ENCODE measurements at regions not wholly inside any gene's neighbourhood (a gene's known extent, or its start where the extent isn't known, plus 50 kb on each side); places are given as distances from the start of the nearest gene placed in this dataset.

DNA sequence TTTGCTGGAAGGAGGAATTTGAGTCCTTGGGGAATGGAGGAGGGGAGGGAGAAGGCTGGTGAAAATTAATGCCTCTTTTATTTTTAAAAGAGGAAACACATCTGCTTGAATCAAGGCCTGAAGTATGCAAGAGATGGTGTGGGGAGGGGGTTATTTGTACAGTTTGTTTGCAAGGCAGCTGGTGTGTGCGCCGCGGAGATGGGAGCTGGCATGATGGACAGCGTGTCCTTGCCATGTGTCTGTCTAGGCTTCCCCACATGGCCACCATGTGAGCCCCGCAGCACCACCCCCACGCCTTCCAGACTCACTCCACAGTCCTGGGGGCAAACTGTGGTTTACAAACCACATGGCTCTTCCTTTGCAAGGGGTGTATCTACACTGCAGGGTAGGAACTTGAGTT is 154.8 kb upstream of the APCDD1 start:
- no peak overlapping the region for H3K4me3 ChIP-seq (ENCODE audit: insufficient read depth, low read depth, low read length)
- no peak overlapping the region for H3K4me2 ChIP-seq (ENCODE audit: low read depth, low read length)
- no peaks in the 10 kb centered on the region for H3K9me3 ChIP-seq (ENCODE audit: control insufficient read depth, insufficient read depth, low read length)
- H2AK5ac ChIP-seq (ENCODE audit: low read depth, low read length): no peak overlapping the region
- H3K4ac ChIP-seq (ENCODE audit: low read depth, low read length): no peak overlapping the region; the same call in 1 of the 2 replicates
- CTCF ChIA-PET: no interaction called here
- no peak overlapping the region for H4K91ac ChIP-seq (ENCODE audit: insufficient read depth, low read depth, low read length)
- dilution Hi-C loops (cut with HindIII; ENCODE audit: low sequenced_read_pairs, unreplicated experiment) (no loop called here), intact Hi-C loops (cut with micrococcal nuclease) (no loop called here), in situ Hi-C loops (cut with MboI; ENCODE audit: low sequenced_read_pairs) (no loop called here)
- no peak for ATAC-seq (ENCODE audit: low read depth)
- WGBS, 2 experiments (ENCODE audit: extremely low coverage in 2 of 2, insufficient read length in 1 of 2): 100% methylated on average over 1 of the region's 6 CpGs; no CpG with 5 or more reads in 1 of the 2 experiments
- no peak overlapping the region for H3K18ac ChIP-seq (ENCODE audit: low read depth, low read length)
- H2AFZ ChIP-seq (replicated peaks; ENCODE audit: low read length, poor library complexity): no peak overlapping the region
- H2BK15ac ChIP-seq (ENCODE audit: low read depth, low read length): no peak overlapping the region
- H3K27me3 ChIP-seq (ENCODE audit: control insufficient read depth, insufficient read depth, low read length): peaks cover 7% of the 10 kb centered on the region
- H3K36me3 ChIP-seq (ENCODE audit: control insufficient read depth, insufficient read depth, low read length): no peaks in the 10 kb centered on the region
- H2BK5ac ChIP-seq (ENCODE audit: low read depth, low read length, poor library complexity, severe bottlenecking): no peak overlapping the region
- H3K79me1 ChIP-seq (ENCODE audit: low read depth in 1 of 2, low read length in 2 of 2): no peaks in the 10 kb centered on the region
- H2AK9ac ChIP-seq (replicated peaks; ENCODE audit: low read depth, low read length, poor library complexity): no peak overlapping the region
- H3K9ac ChIP-seq (ENCODE audit: low read depth, low read length): no peak overlapping the region
- no peak overlapping the region for H3K14ac ChIP-seq (replicated peaks; ENCODE audit: low read depth, low read length)
- BruUV-seq (replicated peaks): no TSS peak
- H4K8ac ChIP-seq (ENCODE audit: low read depth in 2 of 2, low read length in 2 of 2): no peak overlapping the region
- POLR2A ChIA-PET (ENCODE audit: unreplicated experiment): no interaction called here
- no peaks in the 10 kb centered on the region for H4K20me1 ChIP-seq (ENCODE audit: insufficient read depth, low read length)
- no peak for DNase-seq
- H3K27ac ChIP-seq (ENCODE audit: insufficient read depth, low read length): no peak overlapping the region
- H3K23ac ChIP-seq (ENCODE audit: low read depth, low read length): no peak overlapping the region
- H2BK120ac ChIP-seq (ENCODE audit: low read depth, low read length): no peak overlapping the region
- H3K56ac ChIP-seq (ENCODE audit: extremely low read depth, insufficient read depth, low read length): no peak overlapping the region
- H3K9me1 ChIP-seq (ENCODE audit: insufficient read depth, low read length): peaks cover 3% of the 10 kb centered on the region; the same call in 1 of the 2 replicates
- no peaks in the 10 kb centered on the region for H3K4me1 ChIP-seq (ENCODE audit: control insufficient read depth, insufficient read depth, low read length)
- H4K5ac ChIP-seq (ENCODE audit: low read depth, low read length): no peak overlapping the region
- TF ChIP-seq RFX5 (IDR thresholded peaks at IDR 0.05; ENCODE audit: low read depth, low read length): no peak
- no peak for TF ChIP-seq SMC3 (IDR thresholded peaks at IDR 0.05; ENCODE audit: low read depth, low read length)
- TF ChIP-seq, protein P1, sequence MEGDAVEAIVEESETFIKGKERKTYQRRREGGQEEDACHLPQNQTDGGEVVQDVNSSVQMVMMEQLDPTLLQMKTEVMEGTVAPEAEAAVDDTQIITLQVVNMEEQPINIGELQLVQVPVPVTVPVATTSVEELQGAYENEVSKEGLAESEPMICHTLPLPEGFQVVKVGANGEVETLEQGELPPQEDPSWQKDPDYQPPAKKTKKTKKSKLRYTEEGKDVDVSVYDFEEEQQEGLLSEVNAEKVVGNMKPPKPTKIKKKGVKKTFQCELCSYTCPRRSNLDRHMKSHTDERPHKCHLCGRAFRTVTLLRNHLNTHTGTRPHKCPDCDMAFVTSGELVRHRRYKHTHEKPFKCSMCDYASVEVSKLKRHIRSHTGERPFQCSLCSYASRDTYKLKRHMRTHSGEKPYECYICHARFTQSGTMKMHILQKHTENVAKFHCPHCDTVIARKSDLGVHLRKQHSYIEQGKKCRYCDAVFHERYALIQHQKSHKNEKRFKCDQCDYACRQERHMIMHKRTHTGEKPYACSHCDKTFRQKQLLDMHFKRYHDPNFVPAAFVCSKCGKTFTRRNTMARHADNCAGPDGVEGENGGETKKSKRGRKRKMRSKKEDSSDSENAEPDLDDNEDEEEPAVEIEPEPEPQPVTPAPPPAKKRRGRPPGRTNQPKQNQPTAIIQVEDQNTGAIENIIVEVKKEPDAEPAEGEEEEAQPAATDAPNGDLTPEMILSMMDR (conservative IDR thresholded peaks at IDR 0.05; ENCODE audit: low read depth, low read length): no peak
- no peak for TF ChIP-seq MXI1 (IDR thresholded peaks at IDR 0.05; ENCODE audit: borderline replicate concordance, low read depth, low read length)
- no peak for TF ChIP-seq RCOR1 (IDR thresholded peaks at IDR 0.05; ENCODE audit: insufficient replicate concordance, low read length)
- TF ChIP-seq, protein P2, sequence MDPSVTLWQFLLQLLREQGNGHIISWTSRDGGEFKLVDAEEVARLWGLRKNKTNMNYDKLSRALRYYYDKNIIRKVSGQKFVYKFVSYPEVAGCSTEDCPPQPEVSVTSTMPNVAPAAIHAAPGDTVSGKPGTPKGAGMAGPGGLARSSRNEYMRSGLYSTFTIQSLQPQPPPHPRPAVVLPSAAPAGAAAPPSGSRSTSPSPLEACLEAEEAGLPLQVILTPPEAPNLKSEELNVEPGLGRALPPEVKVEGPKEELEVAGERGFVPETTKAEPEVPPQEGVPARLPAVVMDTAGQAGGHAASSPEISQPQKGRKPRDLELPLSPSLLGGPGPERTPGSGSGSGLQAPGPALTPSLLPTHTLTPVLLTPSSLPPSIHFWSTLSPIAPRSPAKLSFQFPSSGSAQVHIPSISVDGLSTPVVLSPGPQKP (IDR thresholded peaks at IDR 0.05; ENCODE audit: borderline replicate concordance, low read depth, low read length): no peak
- no peak for TF ChIP-seq NFE2L2 (IDR thresholded peaks at IDR 0.05; ENCODE audit: low read depth, low read length)
- H2BK20ac ChIP-seq (ENCODE audit: low read depth, low read length): no peak overlapping the region

All from IMR-90 (cell line).